Activated CD4-positive, CD25-positive, alpha-beta regulatory T cell (primary cell): ENCODE measurements at regions not wholly inside any gene's neighbourhood (a gene's known extent, or its start where the extent isn't known, plus 50 kb on each side); places are given as distances from the start of the nearest gene placed in this dataset.
"Not testable (repeated sequence)": the region's sequence is repeated elsewhere in the genome, so short reads cannot be mapped to it uniquely, and the experiment has no call there.

Source experiments
- DNase-seq, 4 experiments: peaks; one replicate each; lab custom pipeline; 2025; lab: John Stamatoyannopoulos, UW

DNA sequence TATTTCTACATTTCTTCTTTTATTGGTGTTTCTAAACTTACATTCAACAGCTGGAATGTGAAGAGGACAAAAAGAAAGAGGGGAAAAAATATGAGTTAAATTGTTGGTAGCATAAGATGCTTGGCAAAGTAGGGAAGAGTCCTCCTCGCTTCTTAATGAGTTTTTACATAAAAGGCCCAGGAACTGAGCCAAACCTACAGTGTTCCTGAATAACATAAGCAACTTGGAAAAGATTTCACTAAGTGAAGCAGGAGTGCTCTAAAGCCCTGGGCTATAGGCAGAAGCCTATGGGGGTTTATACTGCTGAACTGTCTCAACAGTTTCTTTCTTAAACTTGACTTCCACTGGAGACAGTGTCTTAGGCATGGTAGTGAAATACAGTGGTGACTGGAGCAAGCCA, 115.0 kb upstream of the USP25 start:
- DNase-seq: no peak

DNA sequence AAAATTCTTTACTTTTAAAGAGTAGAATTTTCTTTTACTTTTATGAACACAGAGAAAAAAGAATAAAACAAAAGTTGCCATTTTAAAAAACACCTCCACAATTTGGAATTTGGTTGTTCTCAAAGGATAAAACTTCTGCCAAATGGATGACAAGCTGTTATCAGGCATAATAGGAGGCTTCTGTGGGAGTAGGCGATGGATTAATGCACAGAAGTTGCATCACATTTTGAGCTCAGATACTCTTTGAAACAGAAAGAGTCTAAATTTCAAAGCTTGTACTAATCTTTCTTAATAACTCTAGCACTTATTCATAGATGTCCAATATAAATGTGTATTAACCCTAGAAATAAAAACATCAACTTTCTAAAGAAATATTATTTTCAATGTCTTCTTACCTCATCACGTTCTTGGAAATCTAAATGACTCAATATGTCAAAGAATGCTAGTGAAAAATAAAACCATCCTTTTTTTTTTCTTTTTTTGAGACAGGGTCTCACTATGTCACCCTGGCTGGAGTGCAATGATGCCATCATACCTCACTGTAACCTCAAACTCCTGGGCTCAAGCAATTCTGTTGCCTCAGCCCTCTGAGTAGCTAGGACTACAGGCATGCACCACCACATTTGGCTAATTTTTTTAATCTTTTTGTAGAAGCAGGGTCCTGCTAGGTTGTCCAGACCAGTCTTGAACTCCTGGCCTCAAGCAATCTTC, 112.8 kb upstream of the USP25 start:
- no peak for DNase-seq

DNA sequence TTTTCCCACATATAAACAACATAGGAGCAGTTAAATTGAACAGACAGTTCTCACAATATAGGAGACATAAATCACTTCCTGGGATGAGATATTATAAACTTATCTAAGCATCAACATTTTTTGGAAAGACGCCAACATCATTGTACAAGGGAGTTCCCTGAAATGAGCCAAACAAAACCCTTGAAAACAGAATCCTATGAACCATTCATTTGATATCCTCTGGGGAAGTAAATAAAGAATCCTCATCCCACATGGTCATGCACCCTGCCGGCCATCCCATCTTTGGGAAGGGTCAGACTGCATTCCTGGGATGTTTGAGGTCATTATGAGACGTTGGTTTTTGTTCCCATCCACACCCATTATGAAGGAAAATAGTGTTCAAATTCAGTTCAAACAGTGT, 111.8 kb upstream of the USP25 start:
- DNase-seq: no peak

DNA sequence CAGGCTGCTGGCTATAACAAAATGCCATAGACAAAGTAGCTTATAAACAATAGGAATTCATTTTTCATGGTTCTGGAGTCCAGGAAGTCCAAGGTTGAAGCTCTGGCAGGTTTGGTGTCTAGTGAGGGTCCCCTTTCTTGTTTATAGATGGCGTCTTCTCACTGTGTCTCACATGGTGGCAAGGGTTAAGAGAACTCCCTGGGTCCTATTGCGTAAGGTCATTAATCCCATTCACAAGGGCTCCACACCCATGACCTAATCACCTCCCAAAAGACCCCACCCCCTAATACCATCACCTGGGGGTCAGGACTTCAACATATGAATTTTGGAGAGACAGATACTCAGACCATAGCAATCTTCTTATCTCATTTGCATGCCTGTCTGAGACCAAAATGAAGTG, 108.9 kb upstream of the USP25 start:
- DNase-seq: no peak

DNA sequence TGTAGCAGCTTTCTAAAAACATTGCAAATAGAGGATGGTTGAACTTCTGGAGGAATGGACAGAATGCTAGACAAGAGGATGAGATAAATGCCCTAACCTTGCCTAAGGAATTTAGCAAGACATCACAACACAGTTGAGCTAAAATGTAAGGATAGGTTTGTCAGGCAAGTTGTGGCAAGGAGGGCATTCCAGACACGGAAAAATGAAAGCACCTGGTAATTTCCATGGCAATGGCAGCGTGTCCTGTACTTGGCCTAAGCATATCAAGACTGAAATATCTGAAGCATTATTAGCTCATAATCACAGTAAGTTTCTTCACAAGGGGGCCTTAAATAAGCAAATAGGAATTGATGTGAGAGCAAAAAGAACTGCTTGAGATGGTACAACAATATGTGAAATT, 105.1 kb upstream of the USP25 start:
- DNase-seq: no peak

DNA sequence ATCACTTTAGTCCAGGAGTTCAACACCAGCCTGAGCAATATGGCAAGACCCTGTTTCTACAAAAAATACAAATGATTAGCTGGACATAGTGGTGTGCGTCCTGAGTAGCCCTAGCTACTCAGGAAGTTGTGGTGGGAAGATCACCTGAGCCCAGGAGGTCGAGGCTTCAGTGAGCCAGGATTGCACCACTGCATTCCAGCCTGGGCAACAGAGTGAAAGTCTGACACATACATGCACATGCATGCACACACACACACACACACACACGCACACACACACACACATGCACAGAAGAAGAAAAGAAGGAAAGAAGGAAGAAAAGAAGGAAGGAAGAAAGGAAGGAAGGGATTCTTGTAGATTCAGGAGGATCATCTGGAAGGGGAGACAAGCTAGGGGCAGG, 104.4 kb upstream of the USP25 start:
- DNase-seq: no peak

DNA sequence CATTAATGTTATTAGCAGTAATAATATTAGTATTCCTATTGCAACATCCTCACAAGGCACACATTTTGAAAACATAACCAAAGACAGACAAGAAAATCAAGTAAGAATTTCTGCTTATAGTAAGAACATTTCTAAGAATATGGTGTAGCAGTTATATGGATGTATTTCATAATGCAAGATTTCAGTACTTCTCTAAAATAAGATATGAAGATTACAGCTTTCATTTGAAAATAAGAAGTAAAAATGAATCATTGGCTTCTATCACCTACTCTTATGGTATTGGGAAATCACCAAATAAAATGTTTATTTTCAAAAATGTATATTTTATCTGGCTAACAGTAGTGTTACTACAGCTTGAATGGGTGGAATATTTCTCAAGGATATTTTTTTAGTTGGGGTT, 103.8 kb upstream of the USP25 start:
- no peak for DNase-seq

DNA sequence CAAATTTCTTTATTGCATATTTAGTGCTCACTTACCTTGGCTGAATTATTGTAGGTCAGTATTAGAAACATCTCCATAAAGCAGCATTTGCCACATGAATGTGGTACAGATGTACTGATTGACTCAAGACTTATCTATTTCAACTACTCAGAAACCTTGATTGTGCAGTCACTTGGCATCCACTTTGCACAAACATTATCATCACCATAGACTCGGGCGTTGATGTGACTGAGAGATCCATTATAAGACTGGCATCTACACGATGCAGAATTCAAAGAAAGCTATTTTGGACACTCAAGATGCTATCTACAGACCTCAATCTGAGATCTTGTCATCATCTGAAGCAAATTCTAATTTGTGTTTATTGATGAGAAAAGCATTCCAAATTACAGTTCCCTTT, 102.8 kb upstream of the USP25 start:
- DNase-seq: no peak

DNA sequence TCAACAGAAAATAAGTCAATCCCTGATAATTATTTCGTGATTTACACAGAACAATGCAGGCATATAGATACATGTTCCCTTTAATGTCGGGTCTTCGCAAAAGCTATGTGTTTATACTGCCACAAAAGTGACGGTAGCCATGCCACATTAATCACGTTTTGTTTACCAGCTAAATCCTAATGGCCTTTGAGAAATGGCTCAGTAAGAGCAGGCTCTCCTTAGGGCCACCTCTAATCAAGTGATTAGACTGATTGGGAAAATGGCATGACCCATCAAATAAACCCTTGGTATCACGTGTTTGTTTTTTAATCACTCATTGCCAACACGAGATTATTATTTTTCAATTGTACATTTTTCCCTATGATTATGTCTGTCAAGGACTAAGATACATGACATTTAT, 102.0 kb upstream of the USP25 start:
- no peak for DNase-seq

DNA sequence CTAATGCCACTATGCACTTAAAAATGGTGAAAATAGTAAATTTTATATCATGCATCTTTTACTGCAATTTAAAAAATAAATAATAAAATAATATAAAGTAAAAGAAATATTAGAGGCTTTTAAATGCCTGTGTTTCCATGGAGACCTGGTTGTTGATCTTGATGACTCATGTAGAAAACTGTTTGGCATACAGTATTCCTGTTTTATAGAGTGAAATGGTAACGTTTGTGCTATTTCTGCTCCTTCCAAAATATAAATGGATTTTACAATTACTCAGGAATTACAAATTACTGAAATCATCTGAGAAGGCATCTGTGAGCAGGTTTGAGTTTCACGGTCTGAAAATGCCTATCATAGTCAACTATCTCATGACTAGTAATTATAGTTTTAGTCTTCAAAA, 98.4 kb upstream of the USP25 start:
- DNase-seq: no peak

DNA sequence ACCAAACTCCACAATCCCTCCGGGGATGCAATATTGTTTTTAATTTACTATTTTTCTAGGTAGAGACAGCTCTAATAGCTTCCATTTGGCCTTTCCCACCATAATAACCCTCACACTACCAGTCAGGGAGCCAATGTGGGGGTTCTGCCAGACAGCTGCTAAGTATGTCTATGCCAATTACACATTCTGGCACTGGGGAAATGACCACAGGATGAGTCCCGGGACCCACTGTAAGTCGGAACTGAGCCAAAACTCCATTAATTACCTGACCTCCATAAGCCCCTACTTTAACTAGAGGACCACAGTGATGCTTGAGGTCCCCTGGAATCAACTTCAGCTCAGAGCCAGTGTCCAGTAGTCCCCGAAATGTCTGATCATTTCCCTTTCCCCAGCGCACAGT, 95.2 kb upstream of the USP25 start:
- DNase-seq: not testable (repeated sequence)

DNA sequence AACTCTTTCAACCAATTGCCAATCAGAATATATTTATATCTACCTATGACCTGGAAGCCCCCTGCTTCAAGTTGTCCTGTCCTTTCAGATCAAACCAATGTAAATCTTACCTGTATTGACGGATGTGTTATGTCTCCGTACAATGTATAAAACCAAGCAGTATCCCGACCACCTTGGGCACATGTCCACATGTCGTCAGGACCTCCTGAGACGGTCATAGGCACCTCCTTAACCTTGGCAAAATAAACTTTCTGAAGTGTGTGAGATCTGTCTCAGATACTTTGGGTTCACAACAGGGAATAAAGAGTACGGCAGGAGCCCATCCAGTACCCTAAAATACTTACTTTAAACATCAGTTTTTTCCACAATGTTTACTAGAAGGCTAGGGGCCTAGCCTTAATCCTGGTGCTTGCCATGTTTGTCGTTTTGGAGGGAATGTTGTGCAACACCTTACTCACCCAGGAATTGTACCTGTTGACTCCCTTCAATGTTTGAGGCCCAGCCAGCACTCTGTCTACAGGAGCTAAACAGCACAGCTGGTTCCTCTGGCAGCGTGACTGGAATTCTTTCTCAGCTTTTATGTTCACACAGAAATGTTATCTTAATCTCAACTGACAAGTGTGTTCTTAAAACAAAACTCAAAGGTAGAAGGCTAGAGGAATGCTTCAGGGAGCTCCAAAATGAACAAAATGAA, 90.8 kb upstream of the USP25 start:
- no peak for DNase-seq

DNA sequence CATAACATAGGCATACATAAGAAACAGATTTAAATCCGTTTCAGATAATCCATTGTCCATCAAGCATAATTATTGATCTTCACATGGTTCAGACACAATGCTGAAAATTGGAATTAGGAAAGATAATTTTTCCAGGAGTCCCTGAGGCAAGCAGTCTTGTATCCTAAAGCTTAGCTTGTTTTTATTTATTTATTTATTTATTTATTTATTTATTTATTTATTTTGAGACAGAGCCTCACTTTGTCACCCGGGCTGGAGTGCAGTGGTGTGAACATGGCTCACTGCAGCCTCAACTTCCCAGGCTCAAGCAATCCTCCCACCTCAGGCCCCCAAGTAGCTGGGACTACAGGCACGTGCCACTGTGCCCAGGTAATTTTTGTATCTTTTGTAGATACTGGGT, 89.7 kb upstream of the USP25 start:
- DNase-seq: not testable (repeated sequence)

DNA sequence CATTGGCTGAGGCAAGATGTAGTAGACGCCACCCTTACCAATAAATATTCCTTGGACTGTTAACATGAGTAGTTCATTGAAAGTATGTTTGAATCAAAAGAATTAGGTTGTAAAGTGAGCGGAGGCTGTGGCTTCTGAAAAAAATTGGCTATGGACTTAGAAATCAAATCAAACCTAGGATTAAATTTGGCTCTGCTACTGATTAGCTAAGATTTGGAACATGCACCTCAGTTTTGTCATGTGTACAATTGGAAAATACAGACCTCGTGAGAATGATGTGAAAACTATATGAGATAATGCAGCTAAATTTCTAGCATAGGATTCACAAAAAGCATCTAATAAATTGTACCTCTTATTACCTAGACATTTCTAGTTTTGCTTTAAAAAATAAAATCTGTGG, 85.3 kb upstream of the USP25 start:
- DNase-seq: no peak

DNA sequence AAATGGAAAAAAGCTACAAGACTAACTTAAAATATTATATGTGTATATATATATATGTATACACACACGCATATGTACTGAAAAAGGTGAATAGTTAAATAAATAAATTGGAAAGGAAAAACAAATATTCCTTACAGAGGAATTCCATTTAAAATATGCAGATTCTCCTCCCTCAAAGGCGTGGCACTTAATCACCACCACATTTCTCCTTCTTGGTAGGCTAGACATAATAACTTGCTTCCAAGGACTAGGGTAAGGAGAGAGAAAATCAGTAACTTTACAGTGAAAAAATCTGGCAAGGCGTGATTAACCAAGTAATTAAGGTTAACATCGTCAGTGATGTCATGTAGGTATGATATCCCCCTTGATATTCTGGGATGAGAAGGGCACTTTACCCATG, 84.0 kb upstream of the USP25 start:
- no peak for DNase-seq

DNA sequence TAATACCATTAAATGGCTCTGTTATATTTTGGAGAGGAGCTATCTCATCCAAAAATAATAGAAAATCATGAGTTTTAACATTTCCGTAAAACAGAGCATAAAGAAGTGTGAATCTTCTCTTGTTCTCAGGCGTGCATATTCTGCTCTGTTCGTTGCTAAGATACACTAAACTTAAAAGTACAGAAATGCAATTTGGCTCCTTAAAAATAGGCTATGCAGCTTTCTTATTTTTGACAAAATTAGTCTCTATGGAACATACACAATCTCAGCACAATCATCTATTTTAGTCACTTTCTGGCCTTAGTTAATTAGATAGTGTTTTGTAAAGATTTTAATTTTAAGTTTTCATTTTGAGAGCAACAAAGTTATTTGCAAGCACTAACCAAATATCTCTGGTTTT, 79.0 kb upstream of the USP25 start:
- no peak for DNase-seq

DNA sequence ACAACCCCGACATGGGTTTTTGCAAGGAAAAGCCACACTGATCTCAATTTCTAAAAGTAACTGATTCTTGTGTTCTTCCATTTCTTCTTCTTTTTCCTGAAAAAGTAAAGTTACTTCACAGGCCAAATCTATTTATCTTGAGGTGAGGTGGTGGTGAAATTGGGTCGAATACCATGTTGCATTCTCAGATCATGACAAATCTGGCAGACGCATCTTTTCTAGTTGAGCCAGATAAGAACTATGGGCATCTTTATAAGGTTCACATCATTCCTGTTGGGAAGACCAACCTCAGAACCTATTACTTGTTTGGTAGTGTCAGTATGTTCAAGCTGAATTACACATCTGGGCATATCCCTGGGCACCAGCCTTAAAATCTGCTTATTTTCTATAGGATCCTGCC, 78.6 kb upstream of the USP25 start:
- DNase-seq: no peak

DNA sequence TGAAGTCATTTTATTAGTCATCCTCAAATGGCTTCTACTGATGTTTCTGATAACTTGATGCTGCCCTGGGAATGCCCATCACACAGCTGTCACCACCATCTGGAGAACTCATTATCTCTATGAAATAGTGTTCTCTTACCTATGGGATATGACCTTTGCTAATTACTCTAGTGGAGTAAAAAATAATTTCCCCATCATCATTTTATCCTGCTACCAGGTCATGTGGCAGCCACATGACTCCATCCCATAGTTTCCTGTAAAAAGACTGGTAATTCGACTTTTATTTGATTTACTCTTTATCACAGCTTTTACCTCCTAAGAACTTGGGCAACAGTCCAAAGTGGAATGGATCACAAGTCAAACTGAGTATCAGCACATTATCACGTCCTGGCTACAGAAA, 76.1 kb upstream of the USP25 start:
- DNase-seq: no peak

DNA sequence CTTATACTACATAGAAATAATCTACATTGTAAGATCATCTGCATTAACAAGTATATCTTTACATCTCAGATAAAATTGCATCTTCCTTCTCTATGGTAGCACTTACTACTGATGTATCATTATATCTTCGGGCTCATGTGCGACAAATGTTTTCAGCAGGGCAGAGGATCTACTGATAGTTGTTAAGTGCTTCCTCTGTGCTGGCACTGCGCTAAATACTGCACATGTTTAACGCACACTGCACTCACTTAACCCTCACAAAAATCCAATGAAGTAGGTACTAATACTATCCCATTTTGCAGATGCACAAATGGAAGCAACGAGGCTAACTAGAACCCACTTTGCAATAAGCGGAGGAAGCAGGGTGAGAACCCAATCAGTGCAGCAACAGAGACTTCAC, 75.6 kb upstream of the USP25 start:
- no peak for DNase-seq

DNA sequence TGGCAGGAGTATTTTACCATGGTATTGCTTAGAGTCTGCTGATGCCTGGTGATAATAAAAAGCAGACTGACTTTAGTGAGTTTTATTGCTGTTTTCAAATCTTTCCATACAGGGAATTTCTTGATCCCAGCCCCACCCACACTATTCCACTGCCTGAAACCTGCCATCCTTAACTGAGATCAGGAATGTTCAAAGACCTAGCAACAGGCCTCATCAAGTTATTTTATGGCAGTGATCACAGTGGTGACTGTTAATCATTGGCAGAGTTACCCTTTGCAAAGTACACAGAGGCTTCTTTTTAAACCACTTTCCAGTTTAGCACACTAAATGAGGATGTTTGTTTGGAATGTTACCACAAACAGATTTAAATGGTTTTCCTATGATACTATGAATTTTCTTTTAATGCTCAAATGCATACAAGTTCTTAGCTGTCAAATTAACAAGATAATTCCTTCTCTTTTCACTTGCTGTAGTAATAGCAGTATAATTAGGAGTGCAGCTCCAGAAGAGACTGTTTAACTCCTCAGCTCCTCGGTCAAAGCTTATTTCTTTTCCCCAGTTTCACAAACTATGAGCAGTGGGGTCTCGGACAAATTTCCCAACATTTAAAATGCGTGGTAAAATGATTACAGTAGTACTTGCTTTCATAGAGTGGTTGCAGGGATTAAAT, 69.9 kb upstream of the USP25 start:
- no peak for DNase-seq

DNA sequence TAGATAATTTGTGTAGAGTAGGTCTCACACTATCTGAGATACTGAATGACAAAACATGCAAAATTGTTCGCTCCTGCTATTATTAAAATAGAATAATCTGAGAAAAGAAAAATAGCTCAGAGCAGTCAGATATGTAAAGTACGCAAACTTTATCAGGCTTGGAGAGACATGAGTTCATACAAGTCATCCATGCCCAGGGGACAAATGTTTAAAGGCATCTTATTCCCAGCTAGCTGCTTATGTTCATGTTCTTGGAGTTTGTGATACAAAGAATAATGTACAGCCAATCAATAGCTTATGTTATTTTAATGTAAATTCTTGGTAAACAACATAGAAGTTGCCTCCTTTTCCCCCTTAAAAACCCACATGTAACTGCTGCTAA, 69.4 kb upstream of the USP25 start:
- no peak for DNase-seq

DNA sequence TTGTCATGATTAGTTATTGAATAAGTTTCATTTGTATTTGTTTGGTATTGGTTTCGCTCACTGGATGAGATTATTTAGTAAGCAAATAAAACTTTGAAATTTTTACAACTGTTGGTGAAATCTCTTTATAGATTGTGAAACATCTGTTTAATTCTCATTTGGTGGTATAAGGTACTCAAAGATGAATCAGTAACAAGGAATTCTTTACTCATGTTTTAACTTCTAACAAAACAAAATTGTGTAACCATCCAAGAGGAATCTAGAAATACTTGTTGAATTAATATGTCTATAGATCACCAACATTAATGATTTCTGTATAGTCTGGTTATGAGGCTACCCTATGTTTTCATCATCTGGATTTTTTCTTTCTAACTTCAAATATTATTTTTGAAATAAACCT, 62.8 kb upstream of the USP25 start:
- DNase-seq: no peak

DNA sequence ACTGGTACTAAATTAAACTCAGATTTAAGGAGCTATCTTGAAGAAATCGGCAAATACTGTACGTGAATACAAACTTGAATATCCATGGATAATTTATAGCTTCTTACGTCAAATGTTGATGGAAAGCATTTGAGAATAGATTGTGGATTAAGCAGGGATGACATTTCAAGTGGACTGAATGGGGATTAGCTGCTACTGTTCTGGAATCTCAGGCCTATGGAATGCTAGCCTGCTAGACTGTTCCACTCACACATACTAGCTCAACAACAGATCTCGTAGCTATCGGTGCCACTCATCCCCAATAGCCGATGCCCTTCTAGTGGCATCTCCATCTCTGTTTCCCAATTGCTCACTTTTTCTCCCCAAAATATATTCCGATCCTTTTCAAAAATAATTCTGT, 62.0 kb upstream of the USP25 start:
- DNase-seq: no peak

DNA sequence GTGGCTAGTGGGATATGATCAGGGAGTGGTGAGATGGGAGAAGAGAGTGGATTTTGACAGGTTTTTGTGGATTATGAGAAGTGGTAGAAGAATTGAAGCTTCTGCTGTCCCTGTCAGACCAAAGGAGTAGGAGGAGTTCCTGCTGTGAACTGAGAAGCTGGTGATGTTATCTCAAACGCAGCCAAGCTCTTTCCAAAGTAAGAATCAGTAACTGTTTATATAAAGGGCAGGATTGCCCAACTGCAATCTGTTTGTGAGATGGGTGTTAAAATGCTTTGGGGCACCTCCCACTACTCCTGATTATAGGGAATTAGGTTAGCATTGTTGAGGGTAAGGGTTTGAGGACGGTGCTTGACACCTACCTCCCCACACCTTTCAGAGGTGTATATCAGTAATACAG, 60.5 kb upstream of the USP25 start:
- DNase-seq: no peak
